ENCODE measurements at regions not wholly inside any gene's neighbourhood (a gene's known extent, or its start where the extent isn't known, plus 50 kb on each side); places are given as distances from the start of the nearest gene placed in this dataset.

DNA sequence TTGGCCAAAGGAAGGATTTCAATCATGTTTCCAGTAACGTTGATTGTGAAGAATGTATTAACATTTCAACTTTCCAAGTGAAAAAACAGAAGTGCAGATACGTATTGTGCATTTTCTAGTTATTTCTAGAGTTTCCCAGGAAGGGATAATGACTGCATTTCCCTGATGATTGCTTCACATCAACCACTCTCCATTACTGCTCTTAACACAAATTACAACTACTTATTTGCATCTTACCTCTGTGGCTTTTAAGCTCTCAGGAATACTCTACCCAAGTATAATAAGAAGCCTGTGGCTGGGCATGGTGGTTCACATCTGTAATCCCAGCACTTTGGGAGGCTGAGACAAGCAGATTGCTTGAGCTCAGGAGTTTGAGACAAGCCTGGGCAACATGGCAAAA is 582.5 kb downstream of the ZNF385D start (continued):
- TF ChIP-seq, protein P1, sequence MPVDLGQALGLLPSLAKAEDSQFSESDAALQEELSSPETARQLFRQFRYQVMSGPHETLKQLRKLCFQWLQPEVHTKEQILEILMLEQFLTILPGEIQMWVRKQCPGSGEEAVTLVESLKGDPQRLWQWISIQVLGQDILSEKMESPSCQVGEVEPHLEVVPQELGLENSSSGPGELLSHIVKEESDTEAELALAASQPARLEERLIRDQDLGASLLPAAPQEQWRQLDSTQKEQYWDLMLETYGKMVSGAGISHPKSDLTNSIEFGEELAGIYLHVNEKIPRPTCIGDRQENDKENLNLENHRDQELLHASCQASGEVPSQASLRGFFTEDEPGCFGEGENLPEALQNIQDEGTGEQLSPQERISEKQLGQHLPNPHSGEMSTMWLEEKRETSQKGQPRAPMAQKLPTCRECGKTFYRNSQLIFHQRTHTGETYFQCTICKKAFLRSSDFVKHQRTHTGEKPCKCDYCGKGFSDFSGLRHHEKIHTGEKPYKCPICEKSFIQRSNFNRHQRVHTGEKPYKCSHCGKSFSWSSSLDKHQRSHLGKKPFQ (tag by site-specific recombination; IDR thresholded peaks at IDR 0.05): no peak
- TF ChIP-seq ZNF677 (tag by site-specific recombination; IDR thresholded peaks at IDR 0.05): no peak
- TF ChIP-seq, protein P2, sequence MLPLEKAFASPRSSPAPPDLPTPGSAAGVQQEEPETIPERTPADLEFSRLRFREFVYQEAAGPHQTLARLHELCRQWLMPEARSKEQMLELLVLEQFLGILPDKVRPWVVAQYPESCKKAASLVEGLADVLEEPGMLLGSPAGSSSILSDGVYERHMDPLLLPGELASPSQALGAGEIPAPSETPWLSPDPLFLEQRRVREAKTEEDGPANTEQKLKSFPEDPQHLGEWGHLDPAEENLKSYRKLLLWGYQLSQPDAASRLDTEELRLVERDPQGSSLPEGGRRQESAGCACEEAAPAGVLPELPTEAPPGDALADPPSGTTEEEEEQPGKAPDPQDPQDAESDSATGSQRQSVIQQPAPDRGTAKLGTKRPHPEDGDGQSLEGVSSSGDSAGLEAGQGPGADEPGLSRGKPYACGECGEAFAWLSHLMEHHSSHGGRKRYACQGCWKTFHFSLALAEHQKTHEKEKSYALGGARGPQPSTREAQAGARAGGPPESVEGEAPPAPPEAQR (tag by site-specific recombination; IDR thresholded peaks at IDR 0.05): no peak
- TF ChIP-seq WT1 (tag by site-specific recombination; IDR thresholded peaks at IDR 0.05): no peak
- TF ChIP-seq, protein P3, sequence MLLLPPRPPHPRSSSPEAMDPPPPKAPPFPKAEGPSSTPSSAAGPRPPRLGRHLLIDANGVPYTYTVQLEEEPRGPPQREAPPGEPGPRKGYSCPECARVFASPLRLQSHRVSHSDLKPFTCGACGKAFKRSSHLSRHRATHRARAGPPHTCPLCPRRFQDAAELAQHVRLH (tag by site-specific recombination; IDR thresholded peaks at IDR 0.05): no peak
- TF ChIP-seq, protein P4, sequence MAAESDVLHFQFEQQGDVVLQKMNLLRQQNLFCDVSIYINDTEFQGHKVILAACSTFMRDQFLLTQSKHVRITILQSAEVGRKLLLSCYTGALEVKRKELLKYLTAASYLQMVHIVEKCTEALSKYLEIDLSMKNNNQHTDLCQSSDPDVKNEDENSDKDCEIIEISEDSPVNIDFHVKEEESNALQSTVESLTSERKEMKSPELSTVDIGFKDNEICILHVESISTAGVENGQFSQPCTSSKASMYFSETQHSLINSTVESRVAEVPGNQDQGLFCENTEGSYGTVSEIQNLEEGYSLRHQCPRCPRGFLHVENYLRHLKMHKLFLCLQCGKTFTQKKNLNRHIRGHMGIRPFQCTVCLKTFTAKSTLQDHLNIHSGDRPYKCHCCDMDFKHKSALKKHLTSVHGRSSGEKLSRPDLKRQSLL (tag by site-specific recombination; IDR thresholded peaks at IDR 0.05): no peak
- no peak for TF ChIP-seq HOXC10 (CRISPR knock-in tag; IDR thresholded peaks at IDR 0.05)
- TF ChIP-seq, protein P5, sequence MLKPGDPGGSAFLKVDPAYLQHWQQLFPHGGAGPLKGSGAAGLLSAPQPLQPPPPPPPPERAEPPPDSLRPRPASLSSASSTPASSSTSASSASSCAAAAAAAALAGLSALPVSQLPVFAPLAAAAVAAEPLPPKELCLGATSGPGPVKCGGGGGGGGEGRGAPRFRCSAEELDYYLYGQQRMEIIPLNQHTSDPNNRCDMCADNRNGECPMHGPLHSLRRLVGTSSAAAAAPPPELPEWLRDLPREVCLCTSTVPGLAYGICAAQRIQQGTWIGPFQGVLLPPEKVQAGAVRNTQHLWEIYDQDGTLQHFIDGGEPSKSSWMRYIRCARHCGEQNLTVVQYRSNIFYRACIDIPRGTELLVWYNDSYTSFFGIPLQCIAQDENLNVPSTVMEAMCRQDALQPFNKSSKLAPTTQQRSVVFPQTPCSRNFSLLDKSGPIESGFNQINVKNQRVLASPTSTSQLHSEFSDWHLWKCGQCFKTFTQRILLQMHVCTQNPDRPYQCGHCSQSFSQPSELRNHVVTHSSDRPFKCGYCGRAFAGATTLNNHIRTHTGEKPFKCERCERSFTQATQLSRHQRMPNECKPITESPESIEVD (tag by site-specific recombination; IDR thresholded peaks at IDR 0.05): no peak
- TF ChIP-seq MYNN (tag by site-specific recombination; IDR thresholded peaks at IDR 0.05; ENCODE audit: borderline replicate concordance): no peak
- no peak for TF ChIP-seq ZNF133 (tag by site-specific recombination; IDR thresholded peaks at IDR 0.05)

DNA sequence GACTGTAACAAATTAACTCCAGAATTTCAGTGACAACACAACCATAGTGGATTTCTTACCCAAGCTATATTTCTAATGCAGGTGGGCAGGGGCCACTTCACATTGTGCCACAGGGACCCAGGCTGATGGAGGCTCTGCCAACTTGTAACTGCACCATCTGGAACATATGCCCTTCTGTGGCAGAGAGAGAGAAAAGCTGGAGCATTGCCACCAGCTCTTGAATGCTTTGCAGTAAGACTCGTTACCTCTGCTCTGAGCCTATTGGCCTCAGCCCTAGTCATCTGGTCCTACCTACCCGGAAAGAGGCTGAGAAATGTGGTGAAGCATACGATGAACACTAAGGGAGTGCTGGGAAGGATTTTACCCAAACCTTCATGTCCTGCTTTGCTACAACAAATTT is 587.1 kb downstream of the ZNF385D start:
- POLR2A ChIA-PET: no interaction called here
- Histone ChIP-seq H3K4me3 (ENCODE audit: low read depth, low read length) (no peak overlapping the region), H3K4me1 (ENCODE audit: control insufficient read depth, insufficient read depth, low read length) (no peaks in the 10 kb centered on the region), H3K27ac (ENCODE audit: extremely low read depth, low read depth, low read length) (no peak overlapping the region), H3K36me3 (ENCODE audit: control insufficient read depth in 2 of 2, insufficient read depth in 1 of 2, low read length in 2 of 2) (no peaks in the 10 kb centered on the region), H3K9me3 (ENCODE audit: control insufficient read depth, insufficient read depth, low read depth, low read length) (no peaks in the 10 kb centered on the region)
- CTCF ChIA-PET: no interaction called here
- TF ChIP-seq ZNF274 (IDR thresholded peaks at IDR 0.05; ENCODE audit: low read length) (no peak), ZNF274 (tag by site-specific recombination; IDR thresholded peaks at IDR 0.05; ENCODE audit: borderline replicate concordance) (no peak), ZNF19 (tag by site-specific recombination; IDR thresholded peaks at IDR 0.05; ENCODE audit: low read depth) (no peak), ZNF623 (tag by site-specific recombination; IDR thresholded peaks at IDR 0.05) (no peak), ZEB2 (tag by site-specific recombination; IDR thresholded peaks at IDR 0.05) (no peak), OVOL3 (tag by site-specific recombination; IDR thresholded peaks at IDR 0.05) (no peak), ZNF777 (tag by site-specific recombination; IDR thresholded peaks at IDR 0.05; ENCODE audit: borderline replicate concordance) (no peak), ZNF837 (tag by site-specific recombination; IDR thresholded peaks at IDR 0.05) (no peak), ZFP69B (tag by site-specific recombination; IDR thresholded peaks at IDR 0.05) (no peak), ZNF23 (tag by site-specific recombination; IDR thresholded peaks at IDR 0.05; ENCODE audit: borderline replicate concordance) (no peak), ZNF529 (tag by site-specific recombination; IDR thresholded peaks at IDR 0.05; ENCODE audit: insufficient replicate concordance) (no peak), ZNF175 (tag by site-specific recombination; IDR thresholded peaks at IDR 0.05) (no peak), ZBTB1 (tag by site-specific recombination; IDR thresholded peaks at IDR 0.05) (no peak)
- TF ChIP-seq, protein P6, sequence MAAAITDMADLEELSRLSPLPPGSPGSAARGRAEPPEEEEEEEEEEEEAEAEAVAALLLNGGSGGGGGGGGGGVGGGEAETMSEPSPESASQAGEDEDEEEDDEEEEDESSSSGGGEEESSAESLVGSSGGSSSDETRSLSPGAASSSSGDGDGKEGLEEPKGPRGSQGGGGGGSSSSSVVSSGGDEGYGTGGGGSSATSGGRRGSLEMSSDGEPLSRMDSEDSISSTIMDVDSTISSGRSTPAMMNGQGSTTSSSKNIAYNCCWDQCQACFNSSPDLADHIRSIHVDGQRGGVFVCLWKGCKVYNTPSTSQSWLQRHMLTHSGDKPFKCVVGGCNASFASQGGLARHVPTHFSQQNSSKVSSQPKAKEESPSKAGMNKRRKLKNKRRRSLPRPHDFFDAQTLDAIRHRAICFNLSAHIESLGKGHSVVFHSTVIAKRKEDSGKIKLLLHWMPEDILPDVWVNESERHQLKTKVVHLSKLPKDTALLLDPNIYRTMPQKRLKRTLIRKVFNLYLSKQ (tag by site-specific recombination; IDR thresholded peaks at IDR 0.05; ENCODE audit: borderline replicate concordance): no peak
- TF ChIP-seq, protein P7, sequence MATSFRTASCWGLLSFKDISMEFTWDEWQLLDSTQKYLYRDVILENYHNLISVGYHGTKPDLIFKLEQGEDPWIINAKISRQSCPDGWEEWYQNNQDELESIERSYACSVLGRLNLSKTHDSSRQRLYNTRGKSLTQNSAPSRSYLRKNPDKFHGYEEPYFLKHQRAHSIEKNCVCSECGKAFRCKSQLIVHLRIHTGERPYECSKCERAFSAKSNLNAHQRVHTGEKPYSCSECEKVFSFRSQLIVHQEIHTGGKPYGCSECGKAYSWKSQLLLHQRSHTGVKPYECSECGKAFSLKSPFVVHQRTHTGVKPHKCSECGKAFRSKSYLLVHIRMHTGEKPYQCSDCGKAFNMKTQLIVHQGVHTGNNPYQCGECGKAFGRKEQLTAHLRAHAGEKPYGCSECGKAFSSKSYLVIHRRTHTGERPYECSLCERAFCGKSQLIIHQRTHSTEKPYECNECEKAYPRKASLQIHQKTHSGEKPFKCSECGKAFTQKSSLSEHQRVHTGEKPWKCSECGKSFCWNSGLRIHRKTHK (tag by site-specific recombination; IDR thresholded peaks at IDR 0.05): no peak
- TF ChIP-seq, protein P8, sequence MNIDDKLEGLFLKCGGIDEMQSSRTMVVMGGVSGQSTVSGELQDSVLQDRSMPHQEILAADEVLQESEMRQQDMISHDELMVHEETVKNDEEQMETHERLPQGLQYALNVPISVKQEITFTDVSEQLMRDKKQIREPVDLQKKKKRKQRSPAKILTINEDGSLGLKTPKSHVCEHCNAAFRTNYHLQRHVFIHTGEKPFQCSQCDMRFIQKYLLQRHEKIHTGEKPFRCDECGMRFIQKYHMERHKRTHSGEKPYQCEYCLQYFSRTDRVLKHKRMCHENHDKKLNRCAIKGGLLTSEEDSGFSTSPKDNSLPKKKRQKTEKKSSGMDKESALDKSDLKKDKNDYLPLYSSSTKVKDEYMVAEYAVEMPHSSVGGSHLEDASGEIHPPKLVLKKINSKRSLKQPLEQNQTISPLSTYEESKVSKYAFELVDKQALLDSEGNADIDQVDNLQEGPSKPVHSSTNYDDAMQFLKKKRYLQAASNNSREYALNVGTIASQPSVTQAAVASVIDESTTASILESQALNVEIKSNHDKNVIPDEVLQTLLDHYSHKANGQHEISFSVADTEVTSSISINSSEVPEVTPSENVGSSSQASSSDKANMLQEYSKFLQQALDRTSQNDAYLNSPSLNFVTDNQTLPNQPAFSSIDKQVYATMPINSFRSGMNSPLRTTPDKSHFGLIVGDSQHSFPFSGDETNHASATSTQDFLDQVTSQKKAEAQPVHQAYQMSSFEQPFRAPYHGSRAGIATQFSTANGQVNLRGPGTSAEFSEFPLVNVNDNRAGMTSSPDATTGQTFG (tag by site-specific recombination; IDR thresholded peaks at IDR 0.05; ENCODE audit: borderline replicate concordance): no peak
